Vagina (tissue), 2 donors: ENCODE measurements at regions not wholly inside any gene's neighbourhood (a gene's known extent, or its start where the extent isn't known, plus 50 kb on each side); places are given as distances from the start of the nearest gene placed in this dataset.

ENCODE experiments used
- CTCF ChIP-seq, 3 experiments: fragments of 450-650 bp in 2 of 3; fragments of 200-600 bp in 1 of 3; sonication (generic) in 1 of 3; IDR thresholded peaks; one replicate each; pipeline ENCODE4 v1.5.1; 2017 to 2019; ENCODE audit warnings: antibody characterized with exemption in 3 of 3, mild to moderate bottlenecking in 2 of 3, moderate library complexity in 2 of 3
- POLR2AphosphoS5 ChIP-seq, 2 donors: sonication (generic); formaldehyde crosslinking; IDR thresholded peaks; one replicate each; pipeline ENCODE4 v1.9.0; 2017; ENCODE audit warnings: antibody characterized with exemption in 2 of 2, mild to moderate bottlenecking in 2 of 2, low read depth in 1 of 2; ENCODE audit not compliant: insufficient read depth in 1 of 2

- TF ChIP-seq CTCF (IDR thresholded peaks at IDR 0.05): no peak
- TF ChIP-seq POLR2AphosphoS5 (IDR thresholded peaks at IDR 0.05; ENCODE audit: insufficient read depth in 1 of 2, low read depth in 1 of 2): no peak
Observed at GRCh38 chr6:155995281-155995680, 539.6 kb upstream of the NOX3 start.
